ENCODE measurements at regions not wholly inside any gene's neighbourhood (a gene's known extent, or its start where the extent isn't known, plus 50 kb on each side); places are given as distances from the start of the nearest gene placed in this dataset.

DNA sequence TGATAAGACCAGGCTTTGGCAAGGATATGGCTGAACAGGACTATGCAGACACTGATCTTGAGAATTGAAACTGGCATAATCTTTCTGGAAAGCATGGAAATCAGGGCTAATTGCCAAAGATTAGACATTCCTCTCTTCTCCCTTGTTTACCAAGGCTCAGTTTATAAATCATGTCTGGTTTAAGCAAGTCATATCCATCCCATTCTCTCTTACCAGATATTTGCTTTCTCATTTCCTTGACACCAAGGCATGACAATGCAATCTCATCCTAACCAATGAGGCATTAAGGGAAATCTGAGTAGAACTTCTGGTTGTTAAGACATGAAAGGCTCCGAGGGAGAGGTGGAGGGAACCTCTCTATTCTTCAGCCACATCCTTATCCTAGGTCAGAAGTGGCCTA is 110.3 kb upstream of the CEP85L start:
- peak; percentile 4 for DNase-seq (ENCODE audit: low read depth)

DNA sequence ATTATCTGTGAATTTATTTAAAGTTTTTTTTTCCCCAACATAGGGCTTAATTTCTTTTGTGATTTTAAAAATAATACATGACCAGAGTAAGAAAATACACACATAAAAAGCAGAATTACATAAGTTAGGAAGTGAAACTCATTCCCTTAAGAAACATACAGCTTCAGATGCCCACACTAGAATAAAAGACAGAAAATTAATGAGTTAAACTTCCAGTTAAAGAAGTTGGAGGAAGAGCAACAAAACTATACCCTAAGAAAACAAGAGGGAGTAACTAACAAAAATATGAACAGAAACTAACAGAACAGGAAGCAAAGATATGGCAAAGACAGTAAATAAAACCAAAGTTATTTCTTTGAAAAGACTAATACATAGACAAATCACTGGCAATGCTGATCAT is 107.6 kb upstream of the CEP85L start:
- no peak for DNase-seq (ENCODE audit: low read depth)

DNA sequence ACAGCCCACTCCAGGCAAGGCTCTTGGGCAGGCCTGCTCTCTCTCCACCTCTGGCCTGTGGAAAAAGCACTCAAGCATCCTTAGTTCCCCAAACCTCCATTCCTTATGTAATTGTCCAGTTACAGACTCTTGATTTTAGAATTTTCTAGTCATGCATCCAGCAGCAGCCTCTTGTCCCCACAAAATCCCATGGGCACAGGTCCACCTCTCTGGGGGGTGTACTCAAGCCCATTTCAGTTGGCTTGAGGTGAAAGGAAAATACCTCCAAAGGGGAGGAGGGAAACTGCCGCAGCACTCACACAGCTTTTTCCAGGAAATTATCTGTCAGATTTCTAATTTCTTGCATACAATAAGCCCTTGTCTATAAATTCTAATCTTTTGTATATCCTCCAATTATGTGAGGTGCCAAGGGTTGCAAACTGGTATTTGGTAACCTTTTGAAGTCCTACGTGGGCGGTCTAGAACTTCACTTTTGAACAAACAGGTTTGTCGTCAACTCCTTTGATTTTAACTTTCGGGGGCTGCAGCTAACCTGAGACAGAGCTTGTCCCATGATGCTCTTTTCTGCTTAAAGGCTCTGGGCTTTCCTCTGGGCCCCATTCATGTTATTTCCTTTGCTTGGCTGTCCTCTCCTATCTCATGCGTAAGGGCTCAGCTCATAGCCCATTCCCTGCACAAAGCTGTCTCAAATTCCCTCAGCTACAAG is 104.7 kb upstream of the CEP85L start:
- no peak for DNase-seq (ENCODE audit: low read depth)

DNA sequence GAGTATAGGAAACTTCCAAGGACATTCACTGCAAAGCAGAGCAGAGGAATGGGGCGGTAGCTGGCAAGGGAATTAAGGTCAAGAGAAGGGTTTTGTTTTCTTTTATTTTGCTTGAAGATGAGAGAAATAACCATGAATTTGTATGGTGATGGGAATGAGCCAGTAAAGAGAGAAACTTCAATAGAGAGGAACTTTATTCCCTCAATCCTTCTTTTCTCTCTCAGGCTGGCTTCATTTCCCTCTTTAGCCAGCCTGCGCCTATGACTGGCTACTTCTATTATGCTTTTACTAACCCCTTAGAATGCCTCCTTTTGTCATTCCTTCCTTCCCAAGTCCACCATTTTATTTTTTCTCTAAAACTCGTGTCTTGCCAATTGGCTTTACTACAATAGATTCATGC is 101.4 kb upstream of the CEP85L start:
- no peak for DNase-seq (ENCODE audit: low read depth)

DNA sequence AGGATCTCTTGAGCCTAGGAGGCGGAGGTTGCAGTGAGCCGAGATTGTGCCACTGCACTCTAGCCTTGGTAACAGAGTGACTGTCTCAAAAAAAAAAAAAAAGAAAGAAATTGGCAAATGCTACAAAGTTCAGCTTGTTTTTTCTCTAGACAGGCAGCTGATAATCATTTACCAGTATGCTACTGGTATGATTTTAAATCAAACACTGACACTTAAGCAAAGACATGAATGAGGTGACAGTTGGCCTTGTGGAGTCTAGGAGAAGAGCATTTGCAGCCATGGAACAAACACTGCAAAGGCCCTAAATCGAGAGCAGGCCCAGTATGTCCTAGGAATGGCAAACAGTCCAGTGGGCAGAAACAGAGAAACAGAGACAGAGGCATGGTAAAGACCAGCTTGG is 99.7 kb upstream of the CEP85L start:
- DNase-seq (ENCODE audit: low read depth), result no peak

DNA sequence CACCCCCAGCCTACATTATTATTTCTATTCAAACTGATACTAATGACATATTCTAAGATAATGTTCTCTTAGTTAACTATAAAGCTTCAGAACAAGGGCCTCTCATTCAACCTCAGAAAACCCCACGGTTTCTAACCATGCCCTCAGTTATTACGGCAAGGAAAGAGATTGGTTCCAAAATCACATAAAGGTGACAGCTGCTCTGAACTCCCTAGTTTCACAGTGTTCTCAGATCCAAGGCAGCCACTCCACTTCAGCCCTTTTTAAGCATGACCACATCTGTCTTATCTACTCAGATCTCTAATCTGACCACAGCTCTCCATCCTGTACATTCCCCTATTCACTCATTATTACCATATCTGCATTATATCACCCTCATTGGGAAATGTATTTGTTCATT is 98.8 kb upstream of the CEP85L start:
- DNase-seq (ENCODE audit: low read depth), result peak; percentile 27

DNA sequence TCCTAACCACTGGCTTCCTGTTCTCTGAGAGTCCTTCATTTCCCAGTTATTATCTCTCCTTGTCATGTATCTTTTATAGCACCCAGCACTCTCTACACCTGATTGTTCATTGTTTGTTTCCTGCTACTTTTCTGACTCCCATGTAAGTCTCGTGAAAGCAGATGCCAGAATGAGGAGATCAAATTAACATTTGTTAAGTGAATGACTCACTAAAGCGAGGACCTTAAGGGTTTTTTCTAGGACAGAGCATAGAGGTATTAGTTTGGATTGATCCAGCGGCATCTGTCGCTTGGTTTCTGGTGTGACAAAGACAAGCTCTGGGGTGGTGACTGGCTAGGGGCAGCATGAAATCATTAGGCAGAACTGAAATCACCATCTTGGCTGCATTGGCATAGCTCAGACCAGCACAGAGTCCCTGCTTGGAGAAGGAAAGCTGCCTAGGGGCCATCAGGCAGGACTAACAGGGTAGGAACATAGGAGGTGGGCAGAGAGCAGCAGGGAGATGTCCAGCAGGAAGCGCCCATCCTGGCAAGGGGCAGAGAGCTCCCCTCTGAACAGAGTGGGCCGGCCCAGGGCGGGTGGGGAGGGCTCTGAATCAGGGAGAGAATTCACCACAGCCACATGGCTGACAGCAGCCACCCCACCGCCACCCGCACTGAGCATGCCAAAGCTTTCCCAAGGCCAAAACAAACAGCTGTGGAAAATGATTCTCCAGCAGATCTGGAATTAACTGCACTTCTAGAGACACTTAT is 97.1 kb upstream of the CEP85L start:
- peak; percentile 69 for DNase-seq (ENCODE audit: low read depth)

DNA sequence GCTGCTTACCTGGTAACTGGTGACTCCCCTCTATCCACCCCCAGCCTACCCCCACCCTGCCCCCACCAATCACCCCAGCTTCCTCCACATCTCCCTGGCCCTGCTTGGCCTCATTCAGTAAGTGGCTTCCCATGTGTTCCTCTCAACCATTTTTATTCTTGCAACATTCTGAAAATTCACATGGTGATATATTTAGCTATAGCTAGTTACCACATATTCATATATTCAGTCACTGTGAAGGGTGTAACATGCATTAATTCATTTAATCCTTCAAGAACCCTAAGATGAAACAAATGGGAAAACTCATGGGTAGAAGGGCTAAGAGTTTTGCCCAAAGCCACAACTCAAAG is 95.4 kb upstream of the CEP85L start:
- no peak for DNase-seq (ENCODE audit: low read depth)

DNA sequence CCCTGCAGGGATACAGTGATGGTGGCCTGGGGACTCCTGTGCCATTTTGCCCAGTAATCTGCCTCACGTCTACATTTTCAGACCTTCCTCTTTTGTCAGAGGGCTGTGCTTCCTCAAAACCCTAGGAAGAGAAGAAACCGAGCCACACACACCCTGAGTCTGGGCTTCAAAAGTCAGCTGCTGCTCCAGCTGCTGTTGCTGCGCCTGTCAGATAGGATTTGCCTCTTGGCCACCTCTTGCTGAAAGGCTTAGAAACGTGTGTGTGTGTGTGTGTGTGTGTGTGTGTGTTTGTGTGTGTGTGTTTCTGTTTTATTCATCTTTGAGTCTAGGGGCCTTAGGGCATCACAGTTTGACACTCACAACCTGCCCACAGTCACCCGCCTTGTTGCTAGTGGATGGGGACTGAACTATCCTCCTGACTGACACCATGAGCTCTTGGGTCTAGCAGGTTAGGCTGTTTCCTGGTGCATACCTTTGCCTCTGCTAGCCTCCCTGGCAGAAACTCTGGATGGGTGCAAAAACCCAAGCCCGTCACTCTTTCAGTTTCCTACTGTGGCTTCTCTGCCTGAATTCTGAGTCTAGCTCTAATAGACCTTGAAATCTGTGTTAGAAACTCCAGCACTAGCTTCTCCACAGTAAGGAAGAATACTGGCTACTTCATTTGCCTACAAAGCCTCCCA is 94.9 kb upstream of the CEP85L start:
- no peak for DNase-seq (ENCODE audit: low read depth)

DNA sequence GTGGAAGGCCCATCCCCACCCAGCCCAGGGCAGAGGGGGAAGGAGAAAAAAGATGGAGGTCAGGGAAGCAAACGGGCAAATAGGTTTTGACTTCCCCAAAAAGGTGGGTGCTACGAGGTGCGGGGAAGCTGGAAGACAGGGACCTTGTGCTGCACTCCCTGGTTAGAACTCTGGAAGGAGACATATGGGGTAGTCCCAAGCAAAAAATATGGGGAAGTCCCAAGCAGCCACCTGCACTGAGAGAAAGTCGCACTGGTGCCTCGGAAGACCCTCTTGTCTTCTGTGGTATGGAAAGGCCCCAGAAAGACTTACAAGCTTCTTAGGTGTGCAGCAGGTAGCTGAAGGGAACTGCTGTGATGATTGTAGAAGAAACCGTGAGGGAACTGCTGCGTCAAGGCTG is 93.8 kb upstream of the CEP85L start:
- no peak for DNase-seq (ENCODE audit: low read depth)

DNA sequence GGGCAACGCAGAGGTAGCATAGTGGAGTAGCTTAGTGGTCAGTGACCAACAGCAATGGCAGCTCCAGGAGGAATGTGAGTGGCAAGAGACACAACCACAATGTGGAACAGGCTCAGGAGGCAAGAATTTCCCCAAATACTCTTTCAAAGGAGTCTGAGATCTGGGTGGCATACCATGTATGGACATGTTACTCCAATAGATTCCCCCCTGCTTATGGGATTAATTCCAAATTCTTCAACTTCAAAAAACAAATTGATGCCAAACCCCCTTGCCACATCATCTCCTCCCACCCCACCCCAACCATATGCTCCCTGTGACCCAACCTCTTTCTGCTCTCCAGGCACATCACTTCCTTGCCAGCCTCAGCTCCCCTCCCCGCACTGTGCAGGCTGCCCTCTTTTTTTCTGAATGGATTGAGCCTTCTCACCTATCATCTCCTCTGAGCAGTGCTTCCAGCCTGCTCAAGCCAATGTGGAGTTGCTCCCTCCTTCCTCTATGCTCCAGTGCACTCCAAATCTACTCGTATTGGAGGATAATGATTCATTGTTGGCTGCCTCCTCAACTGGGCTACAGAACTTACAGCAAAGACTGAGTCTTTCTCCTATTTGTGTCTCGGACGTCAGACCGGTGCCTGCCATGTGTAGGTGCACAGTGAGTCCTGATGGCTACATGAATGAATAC is 93.0 kb upstream of the CEP85L start:
- peak; percentile 91 for DNase-seq (ENCODE audit: low read depth)

DNA sequence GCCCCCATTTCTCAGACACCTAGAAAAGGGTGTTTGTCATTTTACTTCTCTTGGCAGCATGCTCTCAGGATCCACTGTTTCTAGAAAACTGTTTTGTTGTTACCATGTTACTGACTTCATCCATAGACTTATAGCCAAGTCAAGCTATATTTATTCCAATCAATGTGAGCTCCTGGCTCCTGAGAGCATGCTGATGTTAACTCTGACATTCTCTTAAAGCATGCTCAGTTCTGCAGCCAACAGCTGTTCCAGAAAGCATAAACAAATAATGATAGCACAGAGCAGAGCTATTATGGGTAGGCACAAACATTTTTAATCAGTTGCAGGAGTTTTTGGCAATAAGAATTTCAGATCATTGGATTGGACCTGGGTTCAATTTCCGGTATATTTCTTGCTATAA is 92.4 kb upstream of the CEP85L start:
- DNase-seq (ENCODE audit: low read depth), result peak; percentile 41

DNA sequence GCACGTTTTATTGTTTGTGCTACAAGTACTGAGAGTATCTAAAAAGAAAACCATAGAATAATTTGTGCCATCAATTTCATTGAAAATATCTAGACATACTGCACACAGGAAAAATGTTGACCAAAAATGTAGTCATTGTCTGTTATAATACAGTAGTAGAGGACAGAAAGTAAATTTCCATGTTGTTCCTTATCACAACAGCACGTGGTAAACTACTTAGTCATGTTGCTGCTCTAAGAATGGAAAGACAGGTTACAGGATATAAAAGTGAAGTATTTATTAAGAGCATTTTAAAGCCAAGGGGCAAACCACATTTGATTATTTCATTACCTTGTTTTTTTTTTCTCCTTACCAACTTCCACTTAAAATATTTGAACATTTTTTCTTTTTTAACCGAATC is 89.0 kb upstream of the CEP85L start:
- peak; percentile 72 for DNase-seq (ENCODE audit: low read depth)

DNA sequence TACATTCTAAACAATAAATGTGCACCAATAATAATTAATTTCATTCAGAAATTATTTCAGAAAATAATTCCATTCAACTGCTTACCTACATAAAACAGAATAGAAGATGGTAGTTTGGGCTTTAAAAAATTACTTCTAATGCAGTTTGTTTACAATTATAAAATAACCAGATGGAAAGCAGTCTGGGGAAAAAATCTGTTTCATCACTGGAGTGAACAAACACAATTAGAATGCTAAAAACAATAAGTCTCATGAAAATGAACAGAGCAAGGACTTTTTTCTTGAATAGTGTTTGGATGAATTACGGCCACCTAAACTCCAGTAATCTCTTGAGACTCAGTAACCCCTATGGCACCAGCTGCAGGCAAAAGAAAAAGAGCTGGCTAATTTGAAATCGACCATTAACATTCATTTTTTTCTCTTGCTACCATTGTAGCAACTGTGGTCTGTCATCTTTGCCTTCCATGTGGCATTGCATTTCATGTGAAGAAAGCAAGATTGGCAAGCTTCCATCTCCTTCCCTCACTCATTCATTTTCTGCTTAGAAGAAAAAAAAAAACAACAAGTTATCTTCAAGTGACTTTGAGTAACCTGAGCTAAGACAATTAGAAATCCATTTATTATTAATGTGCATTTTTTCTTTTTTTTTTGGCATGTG is 88.4 kb upstream of the CEP85L start:
- DNase-seq (ENCODE audit: low read depth), result peak; percentile 26

DNA sequence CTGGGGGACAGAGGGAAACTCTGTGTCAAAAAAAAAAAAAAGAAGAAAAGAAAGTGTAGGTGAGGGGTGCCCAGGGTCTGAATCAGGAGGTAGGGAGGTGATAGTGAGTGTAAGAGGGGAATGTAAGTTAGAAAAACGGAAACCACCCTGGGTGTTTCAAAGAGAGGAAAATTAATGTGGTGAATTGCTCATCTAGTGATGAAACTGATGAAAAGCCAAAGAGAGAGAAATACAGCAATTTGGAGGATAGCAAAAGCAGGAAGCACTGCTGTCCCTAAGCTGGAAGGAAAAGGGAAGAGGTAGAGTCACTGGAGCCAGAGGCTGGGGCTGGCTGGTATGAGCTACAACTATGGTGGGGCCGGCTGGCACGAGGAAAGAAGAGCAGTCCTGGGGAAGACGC is 85.0 kb upstream of the CEP85L start:
- DNase-seq (ENCODE audit: low read depth), result no peak

DNA sequence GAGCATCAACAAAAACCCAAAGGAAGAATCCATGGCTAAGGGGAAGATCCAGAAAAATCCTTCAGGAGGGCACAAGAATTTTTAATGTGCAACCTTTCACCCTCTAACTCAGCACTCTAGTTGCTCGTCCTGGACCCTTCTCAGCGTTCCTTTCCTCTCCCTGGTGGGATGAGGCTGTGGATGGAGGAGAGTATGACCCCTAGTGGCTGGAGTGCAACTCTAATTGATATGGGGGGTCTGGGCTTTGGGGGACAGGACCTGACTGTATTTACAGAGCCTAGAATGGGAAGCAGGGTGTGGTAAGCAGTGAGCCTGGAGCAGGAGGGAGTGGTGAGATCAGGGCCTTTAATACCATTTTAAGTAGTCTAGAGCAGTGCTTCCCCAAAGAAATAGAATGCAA is 83.9 kb upstream of the CEP85L start:
- DNase-seq (ENCODE audit: low read depth), result no peak

DNA sequence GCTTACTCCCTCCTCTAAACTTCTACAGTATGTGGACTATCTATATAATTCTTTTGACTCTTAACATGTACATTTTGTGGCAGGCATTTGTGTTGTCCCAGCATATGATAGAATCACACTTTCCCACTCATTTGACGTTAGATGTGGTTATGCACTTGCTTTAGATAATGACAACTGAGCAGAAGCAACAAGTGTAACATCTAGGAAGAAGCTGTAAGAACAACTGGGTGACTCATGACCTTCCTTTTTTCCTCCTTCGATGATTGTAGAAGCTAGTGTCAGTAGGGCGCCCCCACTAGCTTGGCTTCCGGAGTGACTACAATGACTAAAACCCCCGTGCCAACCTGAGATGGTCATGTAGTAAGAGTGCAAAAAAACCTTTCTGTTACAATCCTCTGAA is 74.6 kb upstream of the CEP85L start:
- DNase-seq (ENCODE audit: low read depth), result no peak

DNA sequence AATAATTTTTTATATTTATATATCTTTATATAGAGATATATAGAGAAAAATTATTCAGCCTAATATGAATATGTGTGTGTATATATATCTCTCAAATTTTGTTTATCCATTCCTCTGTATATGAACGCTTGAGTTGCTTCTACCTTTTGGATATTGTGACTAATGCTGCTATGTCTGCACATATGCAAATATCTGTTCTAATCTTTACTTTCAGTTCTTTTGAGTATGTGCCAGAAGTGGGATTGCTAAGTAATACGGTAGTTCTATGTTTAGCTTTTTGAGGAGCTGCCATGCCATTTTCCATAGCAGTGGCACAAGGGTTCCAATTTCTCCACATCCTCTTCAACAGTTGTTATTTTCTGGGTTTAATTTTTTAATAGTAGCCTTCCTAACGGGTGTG is 72.8 kb upstream of the CEP85L start:
- DNase-seq (ENCODE audit: low read depth), result no peak

DNA sequence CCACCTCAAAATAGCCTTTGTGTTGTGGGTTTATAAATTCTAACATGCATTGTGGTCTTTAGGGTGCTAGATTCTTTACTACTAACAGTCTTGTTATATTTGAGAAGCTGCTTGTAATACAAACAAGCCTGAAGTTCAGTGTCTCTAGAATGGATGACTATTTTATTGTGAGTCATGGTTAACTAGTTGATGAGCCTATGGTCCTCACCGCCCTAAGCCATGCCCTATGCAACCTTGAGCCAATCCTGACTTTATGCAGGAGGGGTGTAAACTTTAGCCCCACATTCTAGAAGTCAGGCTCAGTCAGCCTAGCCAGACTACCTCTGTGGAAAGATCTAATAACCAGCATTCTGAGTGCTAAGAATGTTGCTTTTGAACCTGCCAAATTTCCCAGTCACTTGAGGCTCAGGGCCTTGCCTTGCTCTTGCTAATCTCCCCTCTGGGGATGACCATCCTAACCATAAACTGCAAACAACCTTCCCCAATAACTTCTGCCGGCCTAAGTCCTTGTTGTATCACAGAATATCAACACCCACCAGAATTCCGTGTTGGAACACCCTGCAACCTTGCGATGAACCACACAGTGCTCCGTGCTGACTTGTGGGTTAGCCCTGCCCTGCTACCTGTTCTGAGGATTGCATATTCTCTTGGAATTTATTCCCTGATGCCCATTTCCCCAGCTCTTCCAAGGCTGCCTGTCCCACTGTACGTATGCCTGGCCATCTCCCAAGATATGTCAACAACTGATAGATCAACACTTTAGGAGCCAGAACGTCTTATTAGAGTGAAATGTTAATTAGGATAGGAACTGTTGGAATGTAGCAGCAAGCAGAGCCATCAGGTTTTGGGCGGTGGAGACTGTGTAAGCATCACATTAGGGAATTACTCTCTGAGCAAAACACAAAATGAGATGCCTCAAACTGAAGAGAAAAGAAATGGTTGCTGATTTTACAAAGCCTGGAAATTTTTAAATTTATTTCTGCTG is 71.7 kb upstream of the CEP85L start:
- peak; percentile 79 for DNase-seq (ENCODE audit: low read depth)

DNA sequence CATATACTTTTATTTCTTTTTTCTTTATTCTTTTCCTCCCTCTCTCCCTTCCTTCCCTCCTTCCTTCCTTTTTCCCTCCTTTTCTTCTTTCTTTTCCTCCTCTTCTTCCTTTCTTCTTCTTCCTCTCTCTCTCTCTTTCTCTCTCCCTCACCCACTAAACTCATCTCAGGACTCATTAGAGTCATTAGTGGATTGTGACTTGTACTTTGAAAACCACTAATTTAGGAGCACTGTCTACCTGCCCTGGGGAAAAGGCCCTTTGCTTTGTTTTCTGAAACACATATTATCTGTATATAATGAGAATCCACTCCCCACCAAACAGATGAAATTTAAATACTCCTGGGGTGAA is 68.7 kb upstream of the CEP85L start:
- no peak for DNase-seq (ENCODE audit: low read depth)

Data from M059J (cell line).